ENCODE measurements at regions not wholly inside any gene's neighbourhood (a gene's known extent, or its start where the extent isn't known, plus 50 kb on each side); places are given as distances from the start of the nearest gene placed in this dataset.

- Histone ChIP-seq H3K27ac (peak overlapping the region in 8 of 10 donors; percentile 32 to 86 (median 50)), H3K9me3 (no peaks in the 10 kb centered on the region), H3K27me3 (no peaks in the 10 kb centered on the region), H3K4me1 (peaks cover 0 to 58% (median 36%) of the 10 kb centered on the region in 9 donors), H3K36me3 (no peaks in the 10 kb centered on the region), H3K4me3 (no peak overlapping the region)
- no peak for TF ChIP-seq CTCF (IDR thresholded peaks at IDR 0.05)
- 67 to 70% methylated on average over 4 of the region's 4 CpGs for WGBS, 2 donors
- ATAC-seq (peak in 2 of 8 donors; percentile 16 to 27), DNase-seq (no peak)
- intact Hi-C loops (cut with DNase I), result loop anchor here in 1 of 10 donors (10.0 kb wide), 1 partner anchor 47 kb away; the partner anchor contains the start of gene RTN4
These were observed 52.0 kb upstream of the RTN4 start for GRCh38 chr2:55102056-55102812.

DNA sequence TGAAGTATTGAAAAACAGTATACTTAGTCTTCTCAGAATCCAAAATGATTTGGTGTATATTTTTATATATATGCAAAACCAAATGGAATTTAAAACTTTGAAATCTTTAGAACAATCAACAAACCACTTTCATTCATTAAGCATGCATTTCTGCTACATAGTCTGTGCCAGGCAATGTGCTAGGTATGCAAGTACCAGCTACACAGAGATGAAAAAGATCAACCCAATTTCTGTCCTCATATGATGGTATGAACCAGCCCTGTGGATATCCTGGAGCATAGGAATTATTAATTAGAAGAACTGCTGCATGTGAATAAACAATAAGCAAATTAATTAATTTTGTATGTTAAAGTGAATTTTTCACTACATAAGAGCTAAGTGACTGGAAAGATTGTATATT lies 51.2 kb upstream of the RTN4 start:
- peak overlapping the region in 6 of 10 donors; percentile 37 to 86 (median 68) for H3K27ac ChIP-seq
- ATAC-seq (no peak), DNase-seq (no peak)
- no peaks in the 10 kb centered on the region for H3K27me3 ChIP-seq
- no peak overlapping the region for H3K4me3 ChIP-seq
- H3K36me3 ChIP-seq, result no peaks in the 10 kb centered on the region
- H3K4me1 ChIP-seq, result peaks cover 3 to 66% (median 44%) of the 10 kb centered on the region in 9 donors
- no peak for TF ChIP-seq CTCF (IDR thresholded peaks at IDR 0.05)
- no peaks in the 10 kb centered on the region for H3K9me3 ChIP-seq
- intact Hi-C loops (cut with DNase I), result loop anchor here in 1 of 10 donors (10.0 kb wide), 1 partner anchor 47 kb away; the partner anchor contains the start of gene RTN4

GRCh38 chr2:55099878-55100820 lies 49.9 kb upstream of the RTN4 start:
- 40 to 46% methylated on average over 5 of the region's 5 CpGs for WGBS, 2 donors
- no peak overlapping the region for H3K4me3 ChIP-seq
- peak overlapping the region; percentile 47 to 86 (median 62) for H3K27ac ChIP-seq
- no peak for DNase-seq
- intact Hi-C loops (cut with DNase I), result loop anchor here in 3 of 10 donors (5.0 to 10.0 kb wide), 2 partner anchors 45 to 48 kb away; partner anchors contain the start of gene RTN4 (in 3 of the 3)
- TF ChIP-seq CTCF (IDR thresholded peaks at IDR 0.05), result no peak
- H3K36me3 ChIP-seq, result no peaks in the 10 kb centered on the region
- H3K4me1 ChIP-seq, result peaks cover 4 to 68% (median 46%) of the 10 kb centered on the region in 9 donors
- H3K9me3 ChIP-seq, result no peaks in the 10 kb centered on the region
- H3K27me3 ChIP-seq, result no peaks in the 10 kb centered on the region
- peak; percentile 50 to 82 (median 64) for ATAC-seq
